ENCODE measurements at regions not wholly inside any gene's neighbourhood (a gene's known extent, or its start where the extent isn't known, plus 50 kb on each side); places are given as distances from the start of the nearest gene placed in this dataset.

- H3K4me1 ChIP-seq (ENCODE audit: control insufficient read depth, insufficient read depth, low read length, poor library complexity, severe bottlenecking) = peaks cover 11% of the 10 kb centered on the region
- no peak overlapping the region for H3K4me3 ChIP-seq (ENCODE audit: extremely low read depth, insufficient read depth, low read length, poor library complexity, severe bottlenecking)
- 100% methylated on average over 2 of the region's 4 CpGs for WGBS, 2 experiments (ENCODE audit: insufficient coverage in 2 of 2)
- no peaks in the 10 kb centered on the region for H3K9me3 ChIP-seq (ENCODE audit: control insufficient read depth, low read length)
- H3K27ac ChIP-seq (ENCODE audit: low read depth, low read length, severe bottlenecking) = no peak overlapping the region
- H3K36me3 ChIP-seq (ENCODE audit: control insufficient read depth, insufficient read depth, low read length) = no peaks in the 10 kb centered on the region
These were observed 305.5 kb upstream of the CLINT1 start for GRCh38 chr5:158164296-158165047.

- Histone ChIP-seq H3K4me3 (ENCODE audit: extremely low read depth, insufficient read depth, low read length, poor library complexity, severe bottlenecking) (no peak overlapping the region), H3K4me1 (ENCODE audit: control insufficient read depth, insufficient read depth, low read length, poor library complexity, severe bottlenecking) (peaks cover 11% of the 10 kb centered on the region), H3K9me3 (ENCODE audit: control insufficient read depth, low read length) (no peaks in the 10 kb centered on the region), H3K36me3 (ENCODE audit: control insufficient read depth, insufficient read depth, low read length) (no peaks in the 10 kb centered on the region), H3K27ac (ENCODE audit: low read depth, low read length, severe bottlenecking) (no peak overlapping the region)
- 94 to 100% methylated on average over 2 to 4 of the region's 9 CpGs for WGBS, 2 experiments (ENCODE audit: insufficient coverage in 2 of 2)
These were observed 304.7 kb upstream of the CLINT1 start for GRCh38 chr5:158163451-158164295.

- no peak overlapping the region for H3K4me3 ChIP-seq (ENCODE audit: extremely low read depth, insufficient read depth, low read length, poor library complexity, severe bottlenecking)
- H3K9me3 ChIP-seq (ENCODE audit: control insufficient read depth, low read length) = no peaks in the 10 kb centered on the region
- 71 to 80% methylated on average over 1 to 6 of the region's 11 CpGs for WGBS, 2 experiments (ENCODE audit: insufficient coverage in 2 of 2)
- H3K27ac ChIP-seq (ENCODE audit: low read depth, low read length, severe bottlenecking) = no peak overlapping the region
- H3K36me3 ChIP-seq (ENCODE audit: control insufficient read depth, insufficient read depth, low read length) = no peaks in the 10 kb centered on the region
- H3K4me1 ChIP-seq (ENCODE audit: control insufficient read depth, insufficient read depth, low read length, poor library complexity, severe bottlenecking) = peaks cover 11% of the 10 kb centered on the region
These were observed 303.6 kb upstream of the CLINT1 start for GRCh38 chr5:158162479-158163034.

GRCh38 chr5:158162026-158162425 lies 303.1 kb upstream of the CLINT1 start:
- Histone ChIP-seq H3K4me1 (ENCODE audit: control insufficient read depth, insufficient read depth, low read length, poor library complexity, severe bottlenecking) (peaks cover 11% of the 10 kb centered on the region), H3K9me3 (ENCODE audit: control insufficient read depth, low read length) (no peaks in the 10 kb centered on the region), H3K4me3 (ENCODE audit: extremely low read depth, insufficient read depth, low read length, poor library complexity, severe bottlenecking) (no peak overlapping the region), H3K27ac (ENCODE audit: low read depth, low read length, severe bottlenecking) (no peak overlapping the region), H3K36me3 (ENCODE audit: control insufficient read depth, insufficient read depth, low read length) (no peaks in the 10 kb centered on the region)
- 100% methylated on average over 1 of the region's 5 CpGs; no CpG with 5 or more reads in 1 of the 2 experiments for WGBS, 2 experiments (ENCODE audit: insufficient coverage in 2 of 2)

- Histone ChIP-seq H3K9me3 (ENCODE audit: control insufficient read depth, low read length) (no peaks in the 10 kb centered on the region), H3K27ac (ENCODE audit: low read depth, low read length, severe bottlenecking) (no peak overlapping the region), H3K4me3 (ENCODE audit: extremely low read depth, insufficient read depth, low read length, poor library complexity, severe bottlenecking) (no peak overlapping the region), H3K36me3 (ENCODE audit: control insufficient read depth, insufficient read depth, low read length) (no peaks in the 10 kb centered on the region), H3K4me1 (ENCODE audit: control insufficient read depth, insufficient read depth, low read length, poor library complexity, severe bottlenecking) (peaks cover 3% of the 10 kb centered on the region)
- 75 to 81% methylated on average over 1 to 3 of the region's 4 CpGs for WGBS, 2 experiments (ENCODE audit: insufficient coverage in 2 of 2)
These were observed 300.7 kb upstream of the CLINT1 start for GRCh38 chr5:158159621-158160020.

GRCh38 chr5:158155811-158156505 lies 297.0 kb upstream of the CLINT1 start:
- Histone ChIP-seq H3K36me3 (ENCODE audit: control insufficient read depth, insufficient read depth, low read length) (no peaks in the 10 kb centered on the region), H3K4me1 (ENCODE audit: control insufficient read depth, insufficient read depth, low read length, poor library complexity, severe bottlenecking) (no peaks in the 10 kb centered on the region), H3K9me3 (ENCODE audit: control insufficient read depth, low read length) (no peaks in the 10 kb centered on the region), H3K27ac (ENCODE audit: low read depth, low read length, severe bottlenecking) (no peak overlapping the region), H3K4me3 (ENCODE audit: extremely low read depth, insufficient read depth, low read length, poor library complexity, severe bottlenecking) (no peak overlapping the region)
- WGBS, 2 experiments (ENCODE audit: insufficient coverage in 2 of 2) = 75 to 100% methylated on average over 1 to 2 of the region's 3 CpGs

GRCh38 chr5:158155067-158155466 lies 296.1 kb upstream of the CLINT1 start:
- Histone ChIP-seq H3K27ac (ENCODE audit: low read depth, low read length, severe bottlenecking) (no peak overlapping the region), H3K4me1 (ENCODE audit: control insufficient read depth, insufficient read depth, low read length, poor library complexity, severe bottlenecking) (no peaks in the 10 kb centered on the region), H3K4me3 (ENCODE audit: extremely low read depth, insufficient read depth, low read length, poor library complexity, severe bottlenecking) (no peak overlapping the region), H3K36me3 (ENCODE audit: control insufficient read depth, insufficient read depth, low read length) (no peaks in the 10 kb centered on the region), H3K9me3 (ENCODE audit: control insufficient read depth, low read length) (no peaks in the 10 kb centered on the region)
- WGBS, 2 experiments (ENCODE audit: insufficient coverage in 2 of 2) = 77 to 81% methylated on average over 1 to 2 of the region's 4 CpGs

GRCh38 chr5:158154226-158155005 lies 295.5 kb upstream of the CLINT1 start:
- Histone ChIP-seq H3K4me3 (ENCODE audit: extremely low read depth, insufficient read depth, low read length, poor library complexity, severe bottlenecking) (no peak overlapping the region), H3K9me3 (ENCODE audit: control insufficient read depth, low read length) (no peaks in the 10 kb centered on the region), H3K4me1 (ENCODE audit: control insufficient read depth, insufficient read depth, low read length, poor library complexity, severe bottlenecking) (no peaks in the 10 kb centered on the region), H3K36me3 (ENCODE audit: control insufficient read depth, insufficient read depth, low read length) (no peaks in the 10 kb centered on the region), H3K27ac (ENCODE audit: low read depth, low read length, severe bottlenecking) (no peak overlapping the region)
- 80 to 88% methylated on average over 2 of the region's 3 CpGs for WGBS, 2 experiments (ENCODE audit: insufficient coverage in 2 of 2)

GRCh38 chr5:158153508-158153907 lies 294.6 kb upstream of the CLINT1 start:
- Histone ChIP-seq H3K4me1 (ENCODE audit: control insufficient read depth, insufficient read depth, low read length, poor library complexity, severe bottlenecking) (no peaks in the 10 kb centered on the region), H3K4me3 (ENCODE audit: extremely low read depth, insufficient read depth, low read length, poor library complexity, severe bottlenecking) (no peak overlapping the region), H3K9me3 (ENCODE audit: control insufficient read depth, low read length) (no peaks in the 10 kb centered on the region), H3K27ac (ENCODE audit: low read depth, low read length, severe bottlenecking) (no peak overlapping the region), H3K36me3 (ENCODE audit: control insufficient read depth, insufficient read depth, low read length) (no peaks in the 10 kb centered on the region)
- 80 to 87% methylated on average over 2 to 3 of the region's 3 CpGs for WGBS, 2 experiments (ENCODE audit: insufficient coverage in 2 of 2)

- no peak overlapping the region for H3K4me3 ChIP-seq (ENCODE audit: extremely low read depth, insufficient read depth, low read length, poor library complexity, severe bottlenecking)
- WGBS, 2 experiments (ENCODE audit: insufficient coverage in 2 of 2) = 89 to 96% methylated on average over 3 of the region's 3 CpGs
- H3K27ac ChIP-seq (ENCODE audit: low read depth, low read length, severe bottlenecking) = no peak overlapping the region
- H3K36me3 ChIP-seq (ENCODE audit: control insufficient read depth, insufficient read depth, low read length) = no peaks in the 10 kb centered on the region
- H3K4me1 ChIP-seq (ENCODE audit: control insufficient read depth, insufficient read depth, low read length, poor library complexity, severe bottlenecking) = no peaks in the 10 kb centered on the region
- H3K9me3 ChIP-seq (ENCODE audit: control insufficient read depth, low read length) = no peaks in the 10 kb centered on the region
These were observed 293.2 kb upstream of the CLINT1 start for GRCh38 chr5:158152136-158152535.

All from mesodermal cell (in vitro differentiated cells).